NB4 (cell line): ENCODE measurements at regions not wholly inside any gene's neighbourhood (a gene's known extent, or its start where the extent isn't known, plus 50 kb on each side); places are given as distances from the start of the nearest gene placed in this dataset.
"Not testable (repeated sequence)": the region's sequence is repeated elsewhere in the genome, so short reads cannot be mapped to it uniquely, and the experiment has no call there.

Source experiments
- DNase-seq: peaks from one replicate; pipeline ENCODE4 v3.0.0; 2010; ENCODE audit warnings: low read depth
- H3K4me3 ChIP-seq: one replicate; pipeline ENCODE4 v1.5.1; 2011; ENCODE audit warnings: mild to moderate bottlenecking, low read depth, low read length, moderate library complexity
- CTCF ChIP-seq: IDR thresholded peaks from one replicate; pipeline ENCODE4 v1.5.1; 2012; ENCODE audit warnings: low read depth, low read length
- MYC ChIP-seq: IDR thresholded peaks from 2 replicates; pipeline ENCODE4 v1.6.1; 2011; ENCODE audit warnings: low read depth, low read length
- POLR2A ChIP-seq: IDR thresholded peaks from 2 replicates; pipeline ENCODE4 v1.6.1; 2011; ENCODE audit warnings: mild to moderate bottlenecking; ENCODE audit not compliant: insufficient read length; ENCODE audit errors: extremely low read depth
- TF ChIP-seq, protein P1 (sequence below): IDR thresholded peaks from 2 replicates; pipeline ENCODE4 v1.6.1; 2011; ENCODE audit warnings: low read depth, low read length

- no peak for DNase-seq
- H3K4me3 ChIP-seq = no peak overlapping the region
- no peak for TF ChIP-seq CTCF
- no peak for TF ChIP-seq MYC
- TF ChIP-seq, protein P1, sequence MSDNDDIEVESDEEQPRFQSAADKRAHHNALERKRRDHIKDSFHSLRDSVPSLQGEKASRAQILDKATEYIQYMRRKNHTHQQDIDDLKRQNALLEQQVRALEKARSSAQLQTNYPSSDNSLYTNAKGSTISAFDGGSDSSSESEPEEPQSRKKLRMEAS = no peak
- TF ChIP-seq POLR2A = no peak
Measured at GRCh38 chr5:96322865-96323264, 110.2 kb downstream of the PCSK1 start.

GRCh38 chr5:96322217-96322616, 110.8 kb downstream of the PCSK1 start:
- no peak overlapping the region for H3K4me3 ChIP-seq
- no peak for DNase-seq
- TF ChIP-seq MYC = no peak
- TF ChIP-seq POLR2A = no peak
- TF ChIP-seq CTCF = no peak

GRCh38 chr5:96321345-96321744, 111.7 kb downstream of the PCSK1 start:
- TF ChIP-seq, protein P1 = no peak
- TF ChIP-seq CTCF = no peak
- TF ChIP-seq MYC = no peak
- no peak for TF ChIP-seq POLR2A
- H3K4me3 ChIP-seq = no peak overlapping the region
- DNase-seq = no peak

GRCh38 chr5:96320797-96321196, 112.3 kb downstream of the PCSK1 start:
- DNase-seq = no peak
- no peak overlapping the region for H3K4me3 ChIP-seq
- no peak for TF ChIP-seq MYC
- no peak for TF ChIP-seq CTCF
- TF ChIP-seq POLR2A = no peak
- TF ChIP-seq, protein P1 = no peak

- not testable (repeated sequence) for DNase-seq, H3K4me3 ChIP-seq
Measured at GRCh38 chr5:96319981-96320739, 112.9 kb downstream of the PCSK1 start.

DNA sequence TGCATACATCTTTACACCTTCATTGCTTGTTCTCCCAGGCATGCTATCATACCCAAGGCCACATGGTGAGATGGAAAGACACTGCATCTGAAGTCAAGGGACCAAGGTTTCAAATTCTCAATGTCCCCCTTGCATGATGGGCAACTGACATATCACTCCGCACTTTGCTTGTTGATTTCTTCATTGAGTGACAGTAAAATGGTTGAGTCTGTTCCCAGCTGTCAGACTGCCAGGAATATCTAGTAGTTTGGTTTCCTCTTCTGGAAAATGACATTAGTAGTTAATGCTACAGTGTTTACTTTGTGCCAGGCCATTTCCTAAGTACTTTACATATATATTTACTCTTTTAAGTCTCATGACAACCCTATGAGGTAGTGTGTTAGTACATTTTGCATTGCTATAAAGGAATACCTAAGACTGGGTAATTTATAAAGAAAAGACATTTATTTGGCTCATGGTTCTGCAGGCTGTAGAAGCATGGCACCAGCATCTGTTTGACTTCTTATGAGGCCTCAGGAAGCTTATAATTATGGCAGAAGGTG, 114.4 kb downstream of the PCSK1 start:
- TF ChIP-seq, protein P1 = no peak
- TF ChIP-seq MYC (no peak), POLR2A (no peak), CTCF (no peak)
- DNase-seq = no peak
- H3K4me3 ChIP-seq = no peak overlapping the region
